ENCODE measurements at regions not wholly inside any gene's neighbourhood (a gene's known extent, or its start where the extent isn't known, plus 50 kb on each side); places are given as distances from the start of the nearest gene placed in this dataset.

GRCh38 chr4:1517592-1518411, 111.6 kb upstream of the NKX1-1 start:
- Histone ChIP-seq H3K4me2 (no peak overlapping the region), H3K4me1 (no peaks in the 10 kb centered on the region), H3K9me3 (no peaks in the 10 kb centered on the region; the same call in 2 of the 3 replicates), H3K4me3 (no peak overlapping the region), H3K27ac (no peak overlapping the region)
- FAIRE-seq = no peak
- POLR2A ChIA-PET = no interaction called here
- TF ChIP-seq EP300 (IDR thresholded peaks at IDR 0.05) (no peak), POLR2A (IDR thresholded peaks at IDR 0.05; ENCODE audit: low read length) (no peak), CEBPB (IDR thresholded peaks at IDR 0.05) (no peak), BCL3 (IDR thresholded peaks at IDR 0.05) (no peak), HOXB13 (CRISPR knock-in tag; IDR thresholded peaks at IDR 0.05; ENCODE audit: low read depth) (no peak), MAFK (IDR thresholded peaks at IDR 0.05; ENCODE audit: partially characterized antibody) (no peak)
- TF ChIP-seq, protein P1, sequence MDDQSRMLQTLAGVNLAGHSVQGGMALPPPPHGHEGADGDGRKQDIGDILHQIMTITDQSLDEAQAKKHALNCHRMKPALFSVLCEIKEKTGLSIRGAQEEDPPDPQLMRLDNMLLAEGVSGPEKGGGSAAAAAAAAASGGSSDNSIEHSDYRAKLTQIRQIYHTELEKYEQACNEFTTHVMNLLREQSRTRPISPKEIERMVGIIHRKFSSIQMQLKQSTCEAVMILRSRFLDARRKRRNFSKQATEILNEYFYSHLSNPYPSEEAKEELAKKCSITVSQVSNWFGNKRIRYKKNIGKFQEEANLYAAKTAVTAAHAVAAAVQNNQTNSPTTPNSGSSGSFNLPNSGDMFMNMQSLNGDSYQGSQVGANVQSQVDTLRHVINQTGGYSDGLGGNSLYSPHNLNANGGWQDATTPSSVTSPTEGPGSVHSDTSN (IDR thresholded peaks at IDR 0.05) = no peak
- no peak for ATAC-seq
- no peak for DNase-seq (ENCODE audit: low read depth in 1 of 2, low spot score in 1 of 2)
- CTCF ChIA-PET = interaction anchor here (1.0 to 1.7 kb wide), 3 partner anchors 11 to 117 kb away, joined by 3 to 4 read pairs (median 3); no protein-coding TSS in a partner anchor
- 60% methylated on average over 9 of the region's 22 CpGs for WGBS (ENCODE audit: missing lambda C conversion rate)

GRCh38 chr4:1516881-1517480, 110.7 kb upstream of the NKX1-1 start:
- Histone ChIP-seq H3K4me3 (no peak overlapping the region), H3K27ac (no peak overlapping the region), H3K4me2 (no peak overlapping the region), H3K4me1 (no peaks in the 10 kb centered on the region), H3K9me3 (no peaks in the 10 kb centered on the region)
- DNase-seq (ENCODE audit: low read depth in 1 of 2, low spot score in 1 of 2) = no peak
- WGBS (ENCODE audit: missing lambda C conversion rate) = 37% methylated on average over 7 of the region's 15 CpGs
- TF ChIP-seq NFE2L2 (conservative IDR thresholded peaks at IDR 0.05; ENCODE audit: low read length) (no peak), ZSCAN20 (CRISPR knock-in tag; IDR thresholded peaks at IDR 0.05) (no peak), MAFK (IDR thresholded peaks at IDR 0.05; ENCODE audit: partially characterized antibody) (no peak), NPAS2 (CRISPR knock-in tag; IDR thresholded peaks at IDR 0.05; ENCODE audit: borderline replicate concordance) (no peak), SREBF2 (IDR thresholded peaks at IDR 0.05) (no peak), HOXA7 (CRISPR knock-in tag; IDR thresholded peaks at IDR 0.05) (no peak), EHMT2 (IDR thresholded peaks at IDR 0.05; ENCODE audit: low read depth) (no peak), POLR2AphosphoS2 (conservative IDR thresholded peaks at IDR 0.05; ENCODE audit: low read length) (no peak), USF2 (IDR thresholded peaks at IDR 0.05) (no peak)
- TF ChIP-seq, protein P2, sequence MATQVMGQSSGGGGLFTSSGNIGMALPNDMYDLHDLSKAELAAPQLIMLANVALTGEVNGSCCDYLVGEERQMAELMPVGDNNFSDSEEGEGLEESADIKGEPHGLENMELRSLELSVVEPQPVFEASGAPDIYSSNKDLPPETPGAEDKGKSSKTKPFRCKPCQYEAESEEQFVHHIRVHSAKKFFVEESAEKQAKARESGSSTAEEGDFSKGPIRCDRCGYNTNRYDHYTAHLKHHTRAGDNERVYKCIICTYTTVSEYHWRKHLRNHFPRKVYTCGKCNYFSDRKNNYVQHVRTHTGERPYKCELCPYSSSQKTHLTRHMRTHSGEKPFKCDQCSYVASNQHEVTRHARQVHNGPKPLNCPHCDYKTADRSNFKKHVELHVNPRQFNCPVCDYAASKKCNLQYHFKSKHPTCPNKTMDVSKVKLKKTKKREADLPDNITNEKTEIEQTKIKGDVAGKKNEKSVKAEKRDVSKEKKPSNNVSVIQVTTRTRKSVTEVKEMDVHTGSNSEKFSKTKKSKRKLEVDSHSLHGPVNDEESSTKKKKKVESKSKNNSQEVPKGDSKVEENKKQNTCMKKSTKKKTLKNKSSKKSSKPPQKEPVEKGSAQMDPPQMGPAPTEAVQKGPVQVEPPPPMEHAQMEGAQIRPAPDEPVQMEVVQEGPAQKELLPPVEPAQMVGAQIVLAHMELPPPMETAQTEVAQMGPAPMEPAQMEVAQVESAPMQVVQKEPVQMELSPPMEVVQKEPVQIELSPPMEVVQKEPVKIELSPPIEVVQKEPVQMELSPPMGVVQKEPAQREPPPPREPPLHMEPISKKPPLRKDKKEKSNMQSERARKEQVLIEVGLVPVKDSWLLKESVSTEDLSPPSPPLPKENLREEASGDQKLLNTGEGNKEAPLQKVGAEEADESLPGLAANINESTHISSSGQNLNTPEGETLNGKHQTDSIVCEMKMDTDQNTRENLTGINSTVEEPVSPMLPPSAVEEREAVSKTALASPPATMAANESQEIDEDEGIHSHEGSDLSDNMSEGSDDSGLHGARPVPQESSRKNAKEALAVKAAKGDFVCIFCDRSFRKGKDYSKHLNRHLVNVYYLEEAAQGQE (IDR thresholded peaks at IDR 0.05) = no peak
- FAIRE-seq = no peak
- ChIA-PET CTCF (interaction anchor here (1.0 to 1.2 kb wide), 2 partner anchors 10 to 116 kb away, joined by 3 read pairs; no protein-coding TSS in a partner anchor), POLR2A (no interaction called here)
- no peak for ATAC-seq

Data from A549 (cell line).